ENCODE measurements at regions not wholly inside any gene's neighbourhood (a gene's known extent, or its start where the extent isn't known, plus 50 kb on each side); places are given as distances from the start of the nearest gene placed in this dataset.
"Not testable (repeated sequence)": the region's sequence is repeated elsewhere in the genome, so short reads cannot be mapped to it uniquely, and the experiment has no call there.

- DNase-seq (ENCODE audit: low read depth): peak; percentile 2
These were observed 408.0 kb downstream of the HGF start for GRCh38 chr7:81361769-81362312.

- DNase-seq (ENCODE audit: low read depth): no peak
These were observed 413.9 kb downstream of the HGF start for GRCh38 chr7:81355911-81356310.

- no peak for DNase-seq (ENCODE audit: low read depth)
These were observed 420.8 kb downstream of the HGF start for GRCh38 chr7:81349044-81349443.

- DNase-seq (ENCODE audit: low read depth): no peak
These were observed 421.1 kb upstream of the SEMA3C start for GRCh38 chr7:81339946-81340345.

- DNase-seq (ENCODE audit: low read depth): no peak
These were observed 414.7 kb upstream of the SEMA3C start for GRCh38 chr7:81333536-81333935.

- DNase-seq (ENCODE audit: low read depth): peak; percentile 90
These were observed 414.2 kb upstream of the SEMA3C start for GRCh38 chr7:81333004-81333403.

GRCh38 chr7:81331061-81332018 lies 412.5 kb upstream of the SEMA3C start:
- peak; percentile 58 for DNase-seq (ENCODE audit: low read depth)

GRCh38 chr7:81330108-81330507 lies 411.3 kb upstream of the SEMA3C start:
- no peak for DNase-seq (ENCODE audit: low read depth)

GRCh38 chr7:81327468-81328266 lies 408.8 kb upstream of the SEMA3C start:
- DNase-seq (ENCODE audit: low read depth): peak; percentile 62

GRCh38 chr7:81321949-81322348 lies 403.1 kb upstream of the SEMA3C start:
- DNase-seq (ENCODE audit: low read depth): no peak

- DNase-seq (ENCODE audit: low read depth): no peak
These were observed 398.9 kb upstream of the SEMA3C start for GRCh38 chr7:81317741-81318140.

- DNase-seq (ENCODE audit: low read depth): peak; percentile 50
These were observed 389.9 kb upstream of the SEMA3C start for GRCh38 chr7:81308643-81309322.

GRCh38 chr7:81301815-81302214 lies 383.0 kb upstream of the SEMA3C start:
- no peak for DNase-seq (ENCODE audit: low read depth)

GRCh38 chr7:81300753-81301152 lies 381.9 kb upstream of the SEMA3C start:
- DNase-seq (ENCODE audit: low read depth): peak; percentile 7

GRCh38 chr7:81299711-81300110 lies 380.9 kb upstream of the SEMA3C start:
- DNase-seq (ENCODE audit: low read depth): peak; percentile 32

- peak; percentile 99 for DNase-seq (ENCODE audit: low read depth)
These were observed 380.3 kb upstream of the SEMA3C start for GRCh38 chr7:81298951-81299666.

GRCh38 chr7:81297317-81297716 lies 378.5 kb upstream of the SEMA3C start:
- DNase-seq (ENCODE audit: low read depth): no peak

GRCh38 chr7:81296726-81297125 lies 377.9 kb upstream of the SEMA3C start:
- DNase-seq (ENCODE audit: low read depth): no peak

GRCh38 chr7:81294897-81295515 lies 376.2 kb upstream of the SEMA3C start:
- no peak for DNase-seq (ENCODE audit: low read depth)

GRCh38 chr7:81293806-81294205 lies 375.0 kb upstream of the SEMA3C start:
- DNase-seq (ENCODE audit: low read depth): no peak

GRCh38 chr7:81286754-81287153 lies 367.9 kb upstream of the SEMA3C start:
- not testable (repeated sequence) for DNase-seq (ENCODE audit: low read depth)

All from iris pigment epithelial cell (primary cell).